ENCODE measurements at regions not wholly inside any gene's neighbourhood (a gene's known extent, or its start where the extent isn't known, plus 50 kb on each side); places are given as distances from the start of the nearest gene placed in this dataset.
"Not testable (repeated sequence)": the region's sequence is repeated elsewhere in the genome, so short reads cannot be mapped to it uniquely, and the experiment has no call there.

- no peak for DNase-seq
Observed at GRCh38 chr4:81756042-81756441, 284.3 kb upstream of the RASGEF1B start.

GRCh38 chr4:81754169-81754568 lies 282.5 kb upstream of the RASGEF1B start:
- no peak for DNase-seq

- no peak for DNase-seq
Observed at GRCh38 chr4:81751531-81752289, 280.0 kb upstream of the RASGEF1B start.

GRCh38 chr4:81747242-81747930 lies 275.7 kb upstream of the RASGEF1B start:
- DNase-seq, result no peak

GRCh38 chr4:81746773-81747172 lies 275.1 kb upstream of the RASGEF1B start:
- DNase-seq, result no peak

- DNase-seq, result no peak
Observed at GRCh38 chr4:81746071-81746470, 274.4 kb upstream of the RASGEF1B start.

- DNase-seq, result no peak
Observed at GRCh38 chr4:81745050-81745449, 273.3 kb upstream of the RASGEF1B start.

GRCh38 chr4:81743731-81744435 lies 272.2 kb upstream of the RASGEF1B start:
- no peak for DNase-seq

GRCh38 chr4:81740487-81740886 lies 268.8 kb upstream of the RASGEF1B start:
- no peak for DNase-seq

- DNase-seq, result no peak
Observed at GRCh38 chr4:81738891-81739290, 267.2 kb upstream of the RASGEF1B start.

GRCh38 chr4:81737865-81738559 lies 266.3 kb upstream of the RASGEF1B start:
- no peak for DNase-seq

- no peak for DNase-seq
Observed at GRCh38 chr4:81736324-81736723, 264.6 kb upstream of the RASGEF1B start.

GRCh38 chr4:81732980-81733379 lies 261.3 kb upstream of the RASGEF1B start:
- DNase-seq, result no peak

GRCh38 chr4:81724925-81725329 lies 253.2 kb upstream of the RASGEF1B start:
- peak; percentile 1 for DNase-seq

- no peak for DNase-seq
Observed at GRCh38 chr4:81723927-81724587, 252.3 kb upstream of the RASGEF1B start.

- no peak for DNase-seq
Observed at GRCh38 chr4:81723019-81723884, 251.5 kb upstream of the RASGEF1B start.

- DNase-seq, result no peak
Observed at GRCh38 chr4:81722290-81722851, 250.7 kb upstream of the RASGEF1B start.

GRCh38 chr4:81715757-81716156 lies 244.1 kb upstream of the RASGEF1B start:
- no peak for DNase-seq

GRCh38 chr4:81715357-81715756 lies 243.7 kb upstream of the RASGEF1B start:
- DNase-seq, result not testable (repeated sequence)

GRCh38 chr4:81714291-81714690 lies 242.6 kb upstream of the RASGEF1B start:
- DNase-seq, result no peak

GRCh38 chr4:81712714-81713113 lies 241.0 kb upstream of the RASGEF1B start:
- no peak for DNase-seq

Data from fibroblast of skin of abdomen (primary cell).